HT-29 (cell line): ENCODE measurements at regions not wholly inside any gene's neighbourhood (a gene's known extent, or its start where the extent isn't known, plus 50 kb on each side); places are given as distances from the start of the nearest gene placed in this dataset.

Experiments used
- DNase-seq: peaks from one replicate; pipeline ENCODE4 v3.0.0-alpha.2; 2015; ENCODE audit warnings: low spot score

DNA sequence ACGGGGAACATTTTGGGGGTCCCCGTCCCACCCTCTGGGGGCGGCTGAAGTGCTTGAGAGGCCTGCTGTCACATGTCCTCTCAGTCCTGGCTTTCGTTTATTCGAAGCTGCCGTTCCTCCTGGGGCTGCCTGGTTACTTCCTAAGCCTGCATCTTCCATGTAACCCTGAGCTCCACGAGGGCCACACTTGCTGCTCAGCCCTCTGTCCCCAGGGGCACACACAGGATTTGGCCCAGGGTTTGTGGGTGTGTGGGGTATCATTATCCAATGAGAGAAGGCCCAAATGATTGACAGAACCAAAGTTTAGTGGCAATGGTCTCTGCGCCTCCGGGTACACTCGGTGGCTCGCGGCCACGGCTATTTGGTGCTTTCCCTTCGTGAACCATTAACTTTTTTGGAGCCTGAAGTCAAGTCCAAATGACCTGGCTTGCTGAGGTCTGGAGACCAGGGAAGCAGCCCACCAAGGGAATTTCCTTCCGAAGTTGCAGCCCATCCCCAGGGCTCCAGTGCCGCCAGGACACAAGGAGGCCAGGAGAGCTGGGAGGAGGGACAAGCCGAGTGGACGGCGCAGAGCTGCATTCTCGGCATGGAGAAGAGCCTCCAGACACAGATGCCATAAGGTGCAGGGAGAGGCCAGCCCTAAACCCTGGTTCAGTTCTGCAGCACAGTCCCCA lies 131.4 kb upstream of the FOXF1 start:
- DNase-seq, result no peak

DNA sequence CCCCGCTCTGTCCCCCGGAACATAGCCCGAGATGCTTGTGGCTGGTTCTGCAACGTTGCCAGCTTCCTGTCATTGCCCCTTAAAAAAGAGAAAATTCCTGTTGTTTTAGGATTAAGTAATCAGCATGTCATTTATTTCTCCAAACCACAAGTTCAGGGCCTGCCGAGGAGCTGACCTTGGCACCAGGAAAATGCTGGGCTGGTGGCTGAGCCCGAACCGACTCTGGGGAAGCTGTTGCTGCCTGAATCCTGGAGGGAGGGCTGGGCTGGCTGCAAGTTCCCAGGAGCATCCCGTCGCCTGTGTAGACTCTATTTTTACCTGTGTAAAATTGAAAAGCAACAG lies 130.9 kb upstream of the FOXF1 start:
- DNase-seq, result no peak

DNA sequence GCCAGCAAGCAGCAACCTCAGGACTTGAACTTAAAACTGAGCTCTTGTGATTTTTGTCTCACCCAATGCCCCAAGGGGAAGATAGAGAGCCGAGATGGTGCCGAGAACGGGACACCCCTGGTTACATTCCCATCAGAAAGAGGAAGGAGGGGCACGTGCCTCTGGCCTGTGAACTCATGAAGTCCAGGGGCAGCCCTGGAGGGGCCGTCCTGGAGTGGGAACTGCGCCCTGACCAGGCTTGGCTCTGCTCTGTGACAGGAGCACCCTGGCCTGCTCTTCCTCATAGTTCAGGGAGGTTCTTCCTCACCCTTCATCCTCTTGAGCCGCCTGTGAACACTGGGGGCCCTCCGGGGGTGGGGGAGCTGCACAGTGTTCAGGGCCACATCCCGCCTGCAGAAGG lies 130.3 kb upstream of the FOXF1 start:
- DNase-seq, result no peak

DNA sequence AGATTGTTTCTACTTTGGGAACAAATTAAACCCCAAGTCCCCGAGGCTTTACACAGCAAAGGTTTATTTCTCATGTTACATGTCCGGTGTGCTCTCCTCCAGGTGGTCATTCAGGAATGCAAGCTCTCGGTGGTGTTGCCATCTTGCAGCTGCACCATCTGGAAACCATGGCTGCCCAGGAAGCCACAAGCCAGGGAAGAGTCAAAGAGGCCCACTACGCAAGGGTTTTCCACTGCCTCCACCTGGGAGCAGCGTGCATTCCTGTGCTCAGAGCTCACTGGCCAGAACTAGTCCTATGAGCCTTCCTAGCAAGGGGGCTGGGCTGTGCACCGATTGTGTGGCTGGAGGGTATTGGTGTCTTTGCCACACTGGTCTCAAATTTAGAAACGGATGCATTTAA lies 128.8 kb upstream of the FOXF1 start:
- DNase-seq, result no peak

DNA sequence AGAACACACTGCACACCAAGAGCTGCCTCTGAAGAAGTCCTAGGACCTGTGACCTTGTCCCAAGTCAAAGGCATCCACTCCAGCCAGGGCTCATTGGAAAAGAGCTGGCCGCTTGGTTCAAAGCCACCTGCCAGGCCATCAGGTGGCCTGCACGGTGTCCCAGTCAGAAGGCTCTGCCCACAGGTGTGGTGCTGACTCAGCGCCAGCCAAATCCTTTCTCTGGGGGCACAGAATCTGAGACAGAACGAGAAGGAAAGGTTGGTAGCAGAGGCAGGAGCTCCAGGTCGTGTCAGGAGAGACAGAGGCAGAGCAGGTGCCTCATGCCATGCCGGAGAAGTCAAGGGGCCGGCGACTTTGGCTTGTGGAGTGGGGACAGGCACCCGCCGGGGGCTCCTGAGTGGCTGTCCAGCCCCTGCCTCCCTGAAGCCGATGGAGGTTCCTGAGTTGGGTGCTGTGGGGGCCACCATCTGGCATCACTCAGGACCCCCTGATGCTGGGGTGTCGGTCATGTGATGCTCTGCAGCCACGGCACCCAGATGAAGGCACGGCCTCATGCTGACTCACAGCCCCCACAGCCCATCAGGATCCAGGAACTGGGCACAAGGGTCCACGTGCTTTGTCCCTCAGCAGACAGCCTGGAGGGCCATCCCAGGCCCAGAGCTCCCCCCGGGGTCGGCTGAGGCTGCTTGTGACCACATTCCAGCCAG lies 128.1 kb upstream of the FOXF1 start:
- DNase-seq, result no peak

DNA sequence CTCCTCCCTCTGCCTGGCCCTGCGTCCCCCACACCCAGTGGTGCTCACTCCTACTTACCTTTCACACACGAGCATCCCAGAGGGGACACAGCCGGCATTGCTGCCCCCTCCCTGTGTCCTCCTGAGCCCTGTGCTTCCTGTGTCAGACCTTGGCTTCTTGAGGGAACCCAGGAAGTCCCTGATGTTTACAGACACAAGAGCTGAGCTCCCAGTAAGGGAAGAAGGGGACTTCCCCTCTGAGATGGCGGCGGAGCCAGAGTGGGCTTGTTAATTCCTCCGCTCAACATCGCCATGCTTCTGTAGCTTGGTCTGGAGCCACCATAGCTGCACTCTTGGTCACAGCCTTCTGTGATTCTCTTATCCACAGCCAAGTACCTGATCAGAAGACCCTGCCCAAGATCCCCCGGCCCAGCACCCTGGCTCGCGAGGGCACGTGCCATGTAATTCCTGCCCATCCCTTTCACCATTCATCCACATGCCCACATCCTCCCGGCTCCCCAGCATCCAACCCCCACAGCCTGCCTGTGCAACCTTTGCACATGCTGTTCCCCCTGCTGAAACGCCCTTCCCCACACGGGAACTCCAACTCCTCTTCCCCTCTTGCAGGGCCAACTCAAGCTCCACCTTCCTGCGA lies 127.4 kb upstream of the FOXF1 start:
- DNase-seq, result no peak

DNA sequence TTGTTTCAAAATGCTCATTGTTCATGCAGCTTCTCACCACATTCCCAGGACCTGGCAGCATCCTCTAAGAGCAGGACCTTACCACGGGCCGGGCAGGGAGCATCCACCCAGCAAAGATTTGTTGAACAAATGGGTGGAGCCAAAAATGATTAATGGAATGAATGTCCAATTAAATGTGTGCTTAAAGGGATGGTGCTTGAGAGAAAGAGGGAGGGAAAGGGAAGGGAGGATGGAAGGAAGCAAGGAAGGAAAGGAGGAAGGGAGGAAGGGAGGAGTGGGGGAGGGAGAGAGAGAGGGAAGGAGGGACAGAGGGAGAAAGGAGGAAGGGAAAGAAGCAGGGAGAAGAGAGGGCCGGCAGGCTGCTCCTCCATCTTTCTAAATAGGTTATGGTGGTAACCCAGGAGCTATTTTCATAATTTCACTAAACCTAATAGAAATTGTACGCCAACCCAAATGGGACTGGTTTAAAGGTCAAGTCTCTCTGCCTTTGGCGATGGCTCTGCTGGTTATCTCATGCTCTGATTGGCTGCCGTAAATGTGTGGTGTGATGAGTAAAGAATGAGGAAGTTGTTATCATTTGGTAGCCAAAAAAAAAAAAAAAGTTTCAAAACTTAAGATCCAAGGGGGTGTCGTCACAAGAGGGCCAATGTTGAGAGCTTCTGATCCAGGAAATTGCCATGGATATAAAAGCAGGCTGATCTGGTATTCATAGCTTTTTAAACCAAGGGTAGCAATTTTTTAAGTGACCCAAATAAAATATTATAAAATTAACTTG lies 126.7 kb upstream of the FOXF1 start:
- peak; percentile 31 for DNase-seq

DNA sequence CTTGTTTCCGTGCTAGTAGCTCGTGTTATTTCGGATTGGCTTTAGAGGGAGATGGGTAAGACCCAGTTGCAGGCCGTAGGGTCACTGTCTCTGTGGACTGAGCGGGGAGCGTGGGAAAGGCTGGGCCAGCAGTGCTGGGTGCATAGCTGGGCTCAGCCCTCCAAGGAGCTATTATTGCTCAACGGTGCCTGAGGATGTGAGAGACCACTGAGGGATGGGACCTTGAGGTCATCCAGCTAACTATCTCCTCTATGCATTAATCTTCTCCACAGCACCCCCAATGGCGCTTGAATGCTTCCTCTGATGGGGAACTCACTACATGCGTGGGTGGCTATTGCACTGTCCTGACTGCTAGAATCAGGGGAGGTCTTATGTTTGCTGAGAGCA lies 126.1 kb upstream of the FOXF1 start:
- DNase-seq, result no peak

DNA sequence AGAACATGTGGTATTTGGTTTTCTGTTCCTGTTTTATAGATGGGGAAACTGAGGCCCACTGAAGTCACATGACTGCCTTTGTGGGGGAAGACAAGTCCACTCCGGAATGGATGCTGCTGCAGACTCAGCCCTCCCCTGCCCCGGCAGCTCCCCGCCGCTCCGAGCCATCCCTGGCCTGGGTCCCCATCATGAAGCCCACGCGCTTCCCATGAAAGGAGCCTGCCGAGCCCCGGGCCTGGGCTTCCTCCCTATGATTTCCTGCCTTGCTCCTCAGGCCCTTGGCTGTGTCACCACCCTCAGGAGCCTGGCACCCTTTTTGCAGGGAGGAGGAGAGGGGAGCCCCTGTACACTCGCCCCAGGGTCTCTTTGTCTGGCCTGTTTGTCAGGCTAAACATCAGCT lies 125.3 kb upstream of the FOXF1 start:
- no peak for DNase-seq

DNA sequence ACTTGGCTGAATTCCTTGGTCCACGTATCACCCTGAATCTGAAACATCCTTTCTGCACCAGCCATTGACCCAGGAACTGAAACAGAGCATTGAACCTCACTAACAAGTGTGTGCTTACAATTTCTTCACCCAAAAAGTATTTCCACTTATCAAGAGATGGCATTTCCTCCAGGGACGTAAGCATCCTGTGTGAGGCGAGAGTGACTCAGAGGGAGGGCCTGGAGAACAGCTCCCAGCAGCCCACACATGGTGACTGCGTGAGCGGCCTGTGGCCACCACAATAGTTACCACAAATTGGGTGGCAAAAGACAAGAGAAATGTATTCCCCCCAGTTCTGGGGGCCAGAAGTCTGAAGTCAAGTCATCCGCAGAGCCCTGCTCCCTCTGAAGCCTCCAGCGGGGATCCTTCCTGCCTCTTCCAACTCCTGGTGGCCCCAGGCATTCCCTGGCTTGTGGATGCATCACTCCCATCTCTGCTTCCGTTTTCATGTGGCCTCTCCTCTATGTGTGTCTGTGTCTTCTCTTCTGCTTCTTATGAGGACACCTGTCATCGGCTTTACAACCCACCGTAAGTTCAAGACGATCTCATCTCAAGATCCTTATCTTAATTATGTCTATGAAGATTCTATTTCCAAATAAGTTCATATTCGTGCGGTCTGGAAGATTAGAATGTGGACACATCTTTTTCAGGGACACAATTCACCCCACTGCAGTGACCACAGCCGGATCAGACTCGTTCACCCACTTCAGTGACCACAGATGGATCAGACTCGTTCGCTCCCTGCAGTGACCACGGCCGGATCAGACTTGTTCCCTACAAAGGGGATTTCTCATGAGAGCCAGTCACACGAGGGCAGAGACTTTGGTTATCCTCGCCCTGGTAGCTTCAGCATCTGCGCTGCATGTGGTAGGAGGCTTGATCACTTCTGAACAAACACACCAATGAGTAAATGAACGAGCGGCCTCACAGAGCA lies 122.6 kb upstream of the FOXF1 start:
- no peak for DNase-seq

DNA sequence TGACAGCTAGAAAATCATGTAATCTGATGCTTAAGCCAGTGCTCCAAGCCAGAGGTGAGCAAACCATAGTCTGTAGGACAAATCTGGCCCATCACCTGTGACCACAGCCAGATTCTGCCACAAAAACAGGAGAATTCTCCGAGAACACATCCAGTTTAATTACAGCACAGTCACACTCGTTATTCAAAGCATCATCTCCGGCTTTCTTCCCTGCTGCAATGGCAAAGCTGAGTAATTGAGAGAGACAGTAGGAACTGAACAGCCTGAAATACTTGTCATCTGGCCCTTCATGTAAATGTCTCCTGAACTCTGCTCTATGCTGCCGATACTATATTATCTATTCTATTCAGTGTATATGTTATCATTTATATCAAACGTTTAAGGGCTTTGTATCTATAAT lies 121.4 kb upstream of the FOXF1 start:
- DNase-seq, result no peak

DNA sequence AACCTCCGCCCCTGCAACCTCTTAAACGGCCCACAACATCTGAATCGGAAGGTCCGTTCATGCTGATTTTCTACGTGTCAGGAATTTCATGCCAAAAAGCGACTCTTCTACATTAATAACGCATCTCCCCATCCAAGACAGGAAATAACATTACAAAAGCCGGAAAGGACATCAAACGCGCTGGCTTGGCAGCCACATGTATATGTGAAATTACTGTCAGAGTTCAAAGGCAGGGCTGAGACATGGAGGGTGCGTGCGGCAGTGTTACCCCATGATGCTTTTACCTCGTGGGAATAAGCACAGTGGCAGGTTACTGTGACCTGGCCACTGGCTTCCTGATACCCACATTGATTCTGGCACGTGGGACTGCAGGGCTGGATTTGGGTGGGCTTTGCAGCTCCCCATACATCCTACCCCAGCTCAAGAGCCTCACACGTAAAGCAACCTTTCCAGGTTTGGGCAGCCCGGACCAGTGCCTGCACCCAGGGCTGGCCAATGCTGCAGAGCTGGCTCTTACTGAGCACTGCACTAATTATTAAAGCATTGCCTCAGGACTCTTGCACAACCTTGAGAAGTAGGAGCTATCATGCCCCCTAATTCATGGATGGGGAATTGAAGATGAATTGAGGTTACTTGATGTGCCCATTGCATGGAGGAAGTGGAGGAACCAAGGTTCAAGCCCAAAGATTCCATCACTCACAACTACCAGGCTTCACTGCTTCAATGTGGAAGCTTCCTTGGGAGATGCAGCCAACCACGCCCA lies 120.6 kb upstream of the FOXF1 start:
- no peak for DNase-seq

DNA sequence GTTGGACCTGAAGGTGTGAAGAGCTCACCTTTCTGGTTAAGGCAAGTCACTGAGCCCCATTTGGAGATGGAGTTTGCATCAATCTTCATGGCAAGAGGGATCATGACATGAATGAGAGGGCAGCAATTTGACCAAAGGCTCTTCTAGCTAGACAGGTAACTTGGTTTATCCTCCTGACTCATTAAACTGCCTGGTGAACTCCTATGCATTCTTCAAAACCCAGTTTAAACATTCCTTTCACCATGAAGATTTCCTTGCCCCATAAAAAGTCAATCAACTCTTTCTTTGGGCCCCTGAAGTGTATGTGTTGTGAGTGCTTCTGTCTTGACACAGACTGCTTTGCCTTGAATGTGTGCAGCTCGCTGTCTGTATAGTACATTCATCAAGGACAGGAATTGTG lies 120.0 kb upstream of the FOXF1 start:
- no peak for DNase-seq

DNA sequence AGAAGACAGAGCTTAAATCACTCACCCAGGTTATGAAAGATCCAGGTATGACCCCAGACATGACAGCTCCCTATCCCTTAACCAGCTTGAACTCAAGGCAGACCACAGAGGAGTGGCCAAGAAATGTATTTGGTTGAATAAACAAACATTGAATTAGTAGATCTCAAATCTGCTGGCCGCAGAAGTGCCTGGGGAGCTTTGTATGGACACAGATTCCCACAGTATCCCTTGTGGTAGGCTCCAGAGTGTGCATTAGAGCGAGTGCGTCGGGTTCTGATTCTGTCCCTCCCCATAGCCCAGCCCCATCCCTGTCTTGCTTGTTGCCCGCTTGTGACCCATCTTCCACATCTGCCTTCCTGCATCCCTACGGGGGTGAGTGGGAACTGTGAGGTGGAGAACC lies 118.8 kb upstream of the FOXF1 start:
- DNase-seq, result no peak

DNA sequence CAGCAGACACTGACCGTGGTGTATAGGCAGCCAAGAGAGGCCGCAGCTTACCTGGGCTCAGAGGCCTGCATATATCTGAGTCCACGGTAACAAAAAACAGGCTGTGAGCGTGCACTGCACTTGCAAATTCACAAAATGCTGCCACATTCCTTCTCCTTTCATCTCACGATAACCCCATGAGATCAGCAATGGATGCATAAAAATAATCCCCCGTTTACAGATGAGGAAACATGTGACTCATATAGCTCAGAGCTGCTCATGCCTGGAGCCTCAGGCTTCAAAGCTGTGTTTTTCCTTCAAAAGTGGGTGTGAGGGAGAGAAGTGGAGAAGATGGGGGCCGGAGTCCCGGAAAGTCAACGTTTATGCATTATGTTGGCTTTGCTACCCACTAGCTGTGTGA lies 118.3 kb upstream of the FOXF1 start:
- DNase-seq, result no peak

DNA sequence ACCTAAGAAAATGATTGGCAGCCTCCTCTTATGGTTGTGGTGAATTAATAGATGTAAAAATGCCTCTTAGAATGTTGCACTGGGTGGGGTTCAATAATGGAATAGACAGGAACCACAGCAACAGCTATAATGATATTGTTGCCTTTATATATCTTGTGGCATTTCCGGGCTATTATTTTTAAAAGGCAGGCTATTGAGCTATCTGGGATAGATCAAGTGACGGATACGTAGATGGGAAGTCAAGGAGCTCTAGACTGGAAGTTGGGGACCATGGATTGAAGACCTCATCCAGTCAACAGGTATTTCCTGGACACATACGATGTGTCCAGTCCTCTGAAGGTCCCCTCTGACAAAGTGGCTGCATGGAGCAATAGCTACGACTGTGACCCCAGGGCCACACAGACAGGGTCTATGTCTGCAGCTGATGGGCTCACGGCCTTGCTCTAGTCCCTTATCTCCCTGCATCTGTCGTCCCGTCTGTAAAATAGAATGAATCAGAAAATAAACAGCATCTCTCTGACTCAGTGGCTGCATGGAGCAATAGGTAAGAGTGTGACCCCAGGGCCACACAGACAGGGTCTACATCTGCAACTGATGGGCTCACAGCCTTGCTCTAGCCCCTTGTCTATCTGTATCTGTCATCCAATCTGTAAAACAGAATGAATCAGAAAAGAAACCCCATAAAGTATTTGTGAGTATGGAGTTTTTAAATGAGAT lies 117.7 kb upstream of the FOXF1 start:
- no peak for DNase-seq

DNA sequence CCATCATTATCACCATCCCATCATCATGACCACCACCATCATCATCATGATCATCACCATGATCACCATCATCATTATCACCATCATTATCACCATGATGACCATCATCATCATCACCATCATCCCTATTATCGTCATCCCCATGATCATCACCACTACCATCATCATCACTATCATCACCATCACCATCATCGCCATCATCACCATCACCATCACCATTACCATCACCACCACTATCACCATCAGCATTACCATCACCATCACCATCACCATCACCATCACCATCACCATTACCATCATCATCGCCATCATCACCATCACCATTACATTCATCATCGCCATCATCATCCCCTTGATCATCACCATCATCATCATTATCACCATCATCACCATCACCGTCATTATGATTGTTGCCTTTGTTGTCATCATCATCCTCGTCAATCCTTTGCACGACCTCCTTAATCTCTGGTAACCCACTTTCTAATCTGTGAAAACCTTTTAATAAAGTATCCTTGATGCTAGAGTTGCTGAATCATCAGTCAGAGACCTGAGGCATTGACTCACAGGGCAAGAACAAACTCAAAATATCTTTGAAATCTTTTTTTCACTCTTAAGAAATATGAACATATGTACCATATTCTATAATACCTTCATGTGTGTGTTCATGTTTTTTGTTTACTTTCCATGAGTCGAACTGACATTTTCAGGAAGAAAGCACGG lies 116.3 kb upstream of the FOXF1 start:
- DNase-seq, result no peak

DNA sequence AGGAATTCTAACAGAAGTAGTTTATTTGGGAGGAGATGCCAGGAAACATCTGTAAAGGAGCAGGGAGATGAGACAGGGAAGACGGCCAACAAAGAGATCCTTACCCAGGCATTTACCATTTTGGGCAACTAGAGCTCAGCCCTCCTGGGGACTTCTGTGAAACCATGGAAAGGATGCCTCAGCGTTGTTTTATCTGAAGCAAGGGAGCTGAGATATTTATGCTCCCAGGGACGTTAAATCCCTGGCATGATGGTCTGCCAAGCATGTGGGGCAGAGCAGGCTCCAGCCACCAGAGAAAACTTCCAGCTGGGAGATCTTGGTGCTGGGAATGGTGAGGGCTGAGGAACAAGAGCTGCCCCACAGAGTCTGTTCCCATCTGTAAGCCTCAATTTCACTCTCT lies 114.8 kb upstream of the FOXF1 start:
- no peak for DNase-seq

DNA sequence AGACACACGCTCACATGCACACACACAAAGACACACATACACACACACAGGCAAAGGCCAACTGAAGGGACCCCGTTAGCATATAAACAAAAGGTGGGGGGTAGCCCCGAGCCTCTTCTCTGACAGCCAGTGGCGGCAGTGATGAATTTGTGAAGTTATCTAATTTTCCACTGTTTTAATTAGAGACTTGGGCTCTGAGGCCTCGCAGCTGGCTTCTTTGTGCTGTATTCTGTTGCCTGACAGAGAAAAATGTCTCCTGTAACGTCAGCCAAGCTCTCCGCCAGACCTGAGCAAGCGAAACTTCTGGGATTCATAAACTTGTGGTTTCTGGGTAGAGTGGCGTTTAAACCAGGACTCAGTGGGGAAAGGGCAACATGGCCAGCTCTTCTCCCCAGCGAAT lies 113.9 kb upstream of the FOXF1 start:
- peak; percentile 38 for DNase-seq
